ENCODE measurements at regions not wholly inside any gene's neighbourhood (a gene's known extent, or its start where the extent isn't known, plus 50 kb on each side); places are given as distances from the start of the nearest gene placed in this dataset.
"Not testable (repeated sequence)": the region's sequence is repeated elsewhere in the genome, so short reads cannot be mapped to it uniquely, and the experiment has no call there.

- H3K9me3 Mint-ChIP-seq; intact Hi-C loops (cut with micrococcal nuclease); H3K27me3 Mint-ChIP-seq; H3K36me3 Mint-ChIP-seq (ENCODE audit: low read depth); H3K27ac Mint-ChIP-seq; H3K4me1 Mint-ChIP-seq; H3K4me3 Mint-ChIP-seq; DNase-seq: not testable (repeated sequence)
Observed at GRCh38 chr1:30547326-30547725, 176.1 kb downstream of the MATN1 start.

DNA sequence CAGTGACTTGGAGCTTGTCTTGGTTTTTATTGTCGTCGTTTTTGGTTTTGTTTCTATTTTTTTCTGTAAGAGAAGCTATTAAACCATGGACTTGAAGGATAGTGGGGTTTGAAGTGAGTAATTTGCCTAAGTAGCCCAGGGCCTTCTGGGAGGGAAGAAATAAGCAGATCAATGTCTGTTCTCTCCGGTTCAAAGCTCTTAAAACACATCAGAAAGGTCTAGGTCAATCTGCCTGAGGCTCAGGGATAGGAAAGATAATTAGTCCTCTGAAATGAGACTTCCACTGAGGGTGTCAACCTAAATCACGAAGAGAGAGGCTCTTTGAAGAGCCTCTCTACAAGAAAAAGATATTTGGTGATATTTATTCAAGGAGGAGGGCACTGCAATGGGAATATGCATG is 178.0 kb downstream of the MATN1 start:
- peak; percentile 7 for DNase-seq
- no peak overlapping the region for H3K4me3 Mint-ChIP-seq
- H3K27ac Mint-ChIP-seq = no peak overlapping the region
- intact Hi-C loops (cut with micrococcal nuclease) = no loop called here
- no peaks in the 10 kb centered on the region for H3K36me3 Mint-ChIP-seq (ENCODE audit: low read depth)
- no peaks in the 10 kb centered on the region for H3K9me3 Mint-ChIP-seq
- no peaks in the 10 kb centered on the region for H3K4me1 Mint-ChIP-seq
- peaks cover 6% of the 10 kb centered on the region for H3K27me3 Mint-ChIP-seq

GRCh38 chr1:30541721-30542485 is 181.5 kb downstream of the MATN1 start:
- intact Hi-C loops (cut with micrococcal nuclease) = no loop called here
- Mint-ChIP-seq H3K36me3 (ENCODE audit: low read depth) (no peaks in the 10 kb centered on the region), H3K9me3 (no peaks in the 10 kb centered on the region)

DNA sequence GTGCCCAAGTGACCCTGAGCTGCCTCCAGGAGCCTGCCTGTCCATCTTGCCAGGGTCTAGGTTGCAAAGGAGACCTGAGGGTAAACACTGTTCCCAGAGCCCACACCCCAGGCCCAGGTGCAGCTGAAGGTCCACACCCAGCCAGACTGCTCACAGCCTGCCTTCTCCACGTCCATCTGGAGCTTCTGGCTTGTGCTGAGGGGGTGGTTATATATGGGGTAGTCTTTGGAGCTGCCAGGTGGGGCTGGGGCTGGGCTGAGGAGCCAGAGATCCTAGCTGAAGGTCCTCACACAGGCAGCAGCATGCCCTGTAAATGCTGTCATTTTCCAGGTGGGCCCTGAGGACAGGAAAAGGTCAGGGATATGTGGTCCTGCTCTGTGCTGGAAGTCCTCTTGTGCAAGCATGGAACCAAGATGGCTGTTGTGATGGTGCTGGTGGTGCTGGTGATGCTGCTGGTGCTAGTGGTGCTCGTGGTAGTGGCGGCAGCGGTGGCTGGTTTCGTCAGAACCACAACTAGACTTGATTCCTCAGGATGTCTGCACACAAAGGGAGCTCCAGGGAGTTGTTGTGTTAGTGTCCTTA is 182.7 kb downstream of the MATN1 start:
- no peaks in the 10 kb centered on the region for H3K27me3 Mint-ChIP-seq
- intact Hi-C loops (cut with micrococcal nuclease) = no loop called here
- H3K27ac Mint-ChIP-seq = no peak overlapping the region
- no peak overlapping the region for H3K4me3 Mint-ChIP-seq
- no peaks in the 10 kb centered on the region for H3K4me1 Mint-ChIP-seq
- DNase-seq = no peak
- H3K9me3 Mint-ChIP-seq = no peaks in the 10 kb centered on the region
- no peaks in the 10 kb centered on the region for H3K36me3 Mint-ChIP-seq (ENCODE audit: low read depth)

More at GRCh38 chr1:30541721-30542485, 181.5 kb downstream of the MATN1 start:
- peaks cover 3% of the 10 kb centered on the region for H3K27me3 Mint-ChIP-seq
- peak; percentile 28 for DNase-seq
- no peak overlapping the region for H3K27ac Mint-ChIP-seq
- no peaks in the 10 kb centered on the region for H3K4me1 Mint-ChIP-seq
- H3K4me3 Mint-ChIP-seq = no peak overlapping the region

GRCh38 chr1:30539884-30540283 is 183.5 kb downstream of the MATN1 start:
- H3K4me3 Mint-ChIP-seq = no peak overlapping the region
- H3K27me3 Mint-ChIP-seq = no peaks in the 10 kb centered on the region
- intact Hi-C loops (cut with micrococcal nuclease) = no loop called here

DNA sequence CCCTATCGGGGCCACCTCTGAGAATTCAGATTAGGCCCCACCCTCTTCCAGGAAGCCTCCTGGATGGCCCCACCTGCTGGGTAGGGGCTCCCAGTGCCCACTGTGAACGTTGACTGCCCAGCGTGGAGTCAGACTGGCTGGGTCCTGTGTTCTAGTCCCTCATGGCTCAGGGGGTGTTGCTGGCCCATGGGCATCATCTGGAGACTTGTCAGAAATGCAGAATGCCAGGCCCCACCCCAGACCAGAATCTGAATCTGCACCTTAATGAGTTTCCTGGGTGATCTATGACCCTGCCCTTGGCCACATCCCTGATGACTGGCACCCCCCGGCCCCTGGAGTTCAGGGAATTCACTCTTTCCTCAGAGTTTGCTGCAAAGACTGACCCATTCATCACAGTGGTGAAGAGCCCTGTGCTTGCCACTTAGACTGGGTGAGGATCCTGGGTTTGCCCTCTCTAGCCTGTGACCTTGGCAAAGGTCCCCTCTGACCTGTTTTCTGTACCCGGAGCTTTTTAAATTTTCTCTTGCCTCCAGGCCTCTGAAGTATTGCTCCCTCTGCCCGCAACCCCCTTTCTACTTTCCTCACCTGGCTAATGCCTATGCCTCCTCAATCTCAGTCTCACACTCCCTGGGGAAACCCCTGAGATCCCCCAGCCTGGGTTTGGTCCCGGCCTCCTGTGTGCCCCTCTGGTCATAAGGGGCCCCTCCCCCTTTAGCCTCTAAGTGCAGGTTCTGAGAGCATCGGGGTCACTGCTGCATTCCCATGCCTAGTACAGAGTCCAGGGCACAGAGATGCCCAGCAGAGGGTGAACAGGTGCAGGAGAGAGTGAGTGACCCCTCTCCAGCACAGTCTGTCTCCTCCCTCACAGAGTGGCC is 184.2 kb downstream of the MATN1 start:
- H3K36me3 Mint-ChIP-seq (ENCODE audit: low read depth) = no peaks in the 10 kb centered on the region
- H3K4me1 Mint-ChIP-seq = no peaks in the 10 kb centered on the region
- no peak overlapping the region for H3K27ac Mint-ChIP-seq
- intact Hi-C loops (cut with micrococcal nuclease) = no loop called here
- no peak for DNase-seq
- H3K4me3 Mint-ChIP-seq = no peak overlapping the region
- H3K27me3 Mint-ChIP-seq = no peaks in the 10 kb centered on the region
- H3K9me3 Mint-ChIP-seq = no peaks in the 10 kb centered on the region

More at GRCh38 chr1:30539884-30540283, 183.5 kb downstream of the MATN1 start:
- Mint-ChIP-seq H3K9me3 (no peaks in the 10 kb centered on the region), H3K4me1 (no peaks in the 10 kb centered on the region), H3K36me3 (ENCODE audit: low read depth) (no peaks in the 10 kb centered on the region), H3K27ac (no peak overlapping the region)
- DNase-seq = no peak

GRCh38 chr1:30538226-30538992 is 185.0 kb downstream of the MATN1 start:
- Mint-ChIP-seq H3K4me1 (no peaks in the 10 kb centered on the region), H3K36me3 (ENCODE audit: low read depth) (no peaks in the 10 kb centered on the region), H3K27ac (no peak overlapping the region), H3K9me3 (no peaks in the 10 kb centered on the region), H3K4me3 (no peak overlapping the region), H3K27me3 (no peaks in the 10 kb centered on the region)
- intact Hi-C loops (cut with micrococcal nuclease) = no loop called here
- no peak for DNase-seq

GRCh38 chr1:30537279-30537678 is 186.1 kb downstream of the MATN1 start:
- no peak for DNase-seq
- H3K27me3 Mint-ChIP-seq = peaks cover 5% of the 10 kb centered on the region
- no peaks in the 10 kb centered on the region for H3K36me3 Mint-ChIP-seq (ENCODE audit: low read depth)
- no peaks in the 10 kb centered on the region for H3K9me3 Mint-ChIP-seq
- H3K4me1 Mint-ChIP-seq = no peaks in the 10 kb centered on the region
- intact Hi-C loops (cut with micrococcal nuclease) = no loop called here
- no peak overlapping the region for H3K4me3 Mint-ChIP-seq
- H3K27ac Mint-ChIP-seq = no peak overlapping the region

GRCh38 chr1:30536530-30536929 is 186.9 kb downstream of the MATN1 start:
- H3K27ac Mint-ChIP-seq = no peak overlapping the region
- peaks cover 5% of the 10 kb centered on the region for H3K27me3 Mint-ChIP-seq
- intact Hi-C loops (cut with micrococcal nuclease) = no loop called here
- no peaks in the 10 kb centered on the region for H3K9me3 Mint-ChIP-seq
- no peaks in the 10 kb centered on the region for H3K4me1 Mint-ChIP-seq
- no peak for DNase-seq
- H3K4me3 Mint-ChIP-seq = no peak overlapping the region
- no peaks in the 10 kb centered on the region for H3K36me3 Mint-ChIP-seq (ENCODE audit: low read depth)

DNA sequence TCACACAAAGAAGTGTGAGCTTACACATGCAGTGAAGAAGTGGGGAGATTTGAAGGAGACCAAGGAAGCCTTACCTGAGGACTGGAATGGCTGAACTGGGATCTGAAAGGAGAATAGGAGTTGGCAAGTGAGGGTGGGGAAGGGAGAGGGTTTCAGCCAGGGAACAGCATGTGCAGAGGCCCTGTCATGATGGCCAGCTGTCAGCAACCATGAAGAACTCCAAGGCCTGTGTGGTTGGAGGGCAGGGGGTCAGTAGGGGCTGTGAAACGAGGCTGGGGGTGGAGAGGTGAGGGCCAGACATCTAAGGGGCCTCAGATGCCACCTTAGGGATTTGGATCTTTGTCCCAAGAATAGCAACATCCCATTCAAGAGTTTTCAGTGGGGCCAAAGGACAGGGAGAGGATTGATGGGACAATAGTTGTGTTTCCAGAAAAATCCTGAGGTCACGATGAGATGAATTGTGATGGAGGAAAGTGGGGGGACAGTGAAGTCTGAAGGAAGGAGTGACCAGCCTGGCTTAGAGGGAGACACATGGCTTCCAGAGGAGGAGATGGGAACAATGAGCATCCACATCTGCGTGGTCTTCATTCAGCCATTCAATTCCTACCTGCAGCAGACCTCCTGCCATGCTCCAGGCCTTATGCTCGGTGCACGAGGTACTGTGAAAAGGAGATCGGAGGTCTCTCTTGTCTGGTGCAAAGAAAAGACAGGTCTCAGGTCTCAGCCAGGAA is 187.6 kb downstream of the MATN1 start:
- H3K27ac Mint-ChIP-seq = no peak overlapping the region
- no peaks in the 10 kb centered on the region for H3K4me1 Mint-ChIP-seq
- intact Hi-C loops (cut with micrococcal nuclease) = no loop called here
- peaks cover 8% of the 10 kb centered on the region for H3K27me3 Mint-ChIP-seq
- H3K36me3 Mint-ChIP-seq (ENCODE audit: low read depth) = no peaks in the 10 kb centered on the region
- no peak for DNase-seq
- no peaks in the 10 kb centered on the region for H3K9me3 Mint-ChIP-seq
- no peak overlapping the region for H3K4me3 Mint-ChIP-seq

DNA sequence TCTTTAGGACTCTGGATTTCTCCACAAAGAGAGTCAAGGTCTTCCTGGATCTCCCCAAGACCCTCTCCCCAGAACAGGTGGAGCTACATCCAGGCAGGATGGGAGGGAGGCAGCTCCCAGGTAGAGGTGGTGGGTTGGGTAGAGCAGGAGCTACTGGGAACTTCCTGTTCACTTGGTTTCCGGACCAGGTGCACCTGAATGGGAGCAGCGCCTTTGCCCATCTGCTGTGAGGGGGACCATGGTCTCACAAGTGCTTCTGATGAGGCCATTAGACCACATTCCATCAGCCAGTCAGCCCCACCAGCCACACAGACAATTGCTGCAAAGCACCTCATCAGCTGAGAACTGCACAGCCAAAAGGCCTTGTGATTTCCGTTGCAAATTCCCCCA is 188.8 kb downstream of the MATN1 start:
- Mint-ChIP-seq H3K27ac (no peak overlapping the region), H3K4me3 (no peak overlapping the region), H3K9me3 (no peaks in the 10 kb centered on the region), H3K4me1 (no peaks in the 10 kb centered on the region), H3K36me3 (ENCODE audit: low read depth) (no peaks in the 10 kb centered on the region), H3K27me3 (peaks cover 11% of the 10 kb centered on the region)
- intact Hi-C loops (cut with micrococcal nuclease) = no loop called here
- no peak for DNase-seq

GRCh38 chr1:30533796-30534550 is 189.4 kb downstream of the MATN1 start:
- H3K9me3 Mint-ChIP-seq = no peaks in the 10 kb centered on the region
- no peak for DNase-seq
- H3K36me3 Mint-ChIP-seq (ENCODE audit: low read depth) = no peaks in the 10 kb centered on the region
- H3K4me3 Mint-ChIP-seq = no peak overlapping the region
- intact Hi-C loops (cut with micrococcal nuclease) = no loop called here
- peaks cover 11% of the 10 kb centered on the region for H3K27me3 Mint-ChIP-seq
- H3K27ac Mint-ChIP-seq = no peak overlapping the region
- no peaks in the 10 kb centered on the region for H3K4me1 Mint-ChIP-seq

- H3K4me3 Mint-ChIP-seq = no peak overlapping the region
- intact Hi-C loops (cut with micrococcal nuclease) = no loop called here
- no peak overlapping the region for H3K27ac Mint-ChIP-seq
- no peaks in the 10 kb centered on the region for H3K36me3 Mint-ChIP-seq (ENCODE audit: low read depth)
- H3K27me3 Mint-ChIP-seq = peaks cover 11% of the 10 kb centered on the region
- no peaks in the 10 kb centered on the region for H3K9me3 Mint-ChIP-seq
- DNase-seq = no peak
- no peaks in the 10 kb centered on the region for H3K4me1 Mint-ChIP-seq
Observed at GRCh38 chr1:30533141-30533540, 190.2 kb downstream of the MATN1 start.

All from activated CD4-positive, alpha-beta T cell treated with anti-CD3 and anti-CD28 coated beads, Interleukin-2, amount 10 ng/mL, durations not matched to agents 24 days and 14 days (primary cell).